Endothelial cell of umbilical vein (primary cell): ENCODE measurements at regions not wholly inside any gene's neighbourhood (a gene's known extent, or its start where the extent isn't known, plus 50 kb on each side); places are given as distances from the start of the nearest gene placed in this dataset.

ENCODE experiments used
- BruUV-seq: library from RNA; stranded (reverse); fragments of 400-500 nt; replicated peaks from 2 replicates; lab custom pipeline; 2021; lab: Mats Ljungman, UMichigan
- CTCF ChIA-PET: fragments of 300-600, 350-600 bp; sonication (Branson Sonifier 250); formaldehyde crosslinking; loops from one replicate; lab custom pipeline; 2021; ENCODE audit warnings: antibody characterized with exemption, inconsistent platforms; lab: Charles Lee
- POLR2A ChIA-PET: fragments of 300-600, 350-600 bp; sonication (Branson Sonifier 250); formaldehyde crosslinking; loops from one replicate; lab custom pipeline; 2021; ENCODE audit warnings: antibody characterized with exemption, inconsistent platforms; lab: Charles Lee
- DNase-seq: peaks from one replicate; pipeline ENCODE4 v3.0.0-alpha.2; 2011; ENCODE audit warnings: low read depth, low spot score
- FAIRE-seq: peaks from 2 replicates; lab custom pipeline; 2011; peaks lifted over from hg19 to GRCh38; lab: Jason Lieb, UNC
- H2AFZ ChIP-seq: 2 replicates; pipeline ENCODE4 v1.6.0; 2012; ENCODE audit warnings: low read depth, low read length, control low read depth, inconsistent platforms
- H3K27ac ChIP-seq: 2 replicates; pipeline ENCODE4 v1.5.1; 2011; ENCODE audit warnings: low read depth, mild to moderate bottlenecking, control low read depth, low read length, moderate library complexity; ENCODE audit not compliant: insufficient read depth
- H3K27me3 ChIP-seq, 2 experiments: 2 replicates each; pipeline versions ENCODE4 v1.6.0 to v1.6.1; 2011; ENCODE audit warnings: low read length in 2 of 2, mixed read lengths in 1 of 2; ENCODE audit not compliant: control insufficient read depth in 2 of 2, insufficient read depth in 2 of 2
- H3K36me3 ChIP-seq, 2 experiments: 2 replicates in 1 of 2; 3 replicates in 1 of 2; pipeline ENCODE4 v1.5.1; 2011; ENCODE audit warnings: low read length in 2 of 2, mild to moderate bottlenecking in 1 of 2, moderate library complexity in 1 of 2; ENCODE audit not compliant: control insufficient read depth in 2 of 2, insufficient read depth in 2 of 2; ENCODE audit errors: extremely low read depth in 1 of 2
- H3K4me1 ChIP-seq: 3 replicates; pipeline ENCODE4 v1.5.1; 2011; ENCODE audit warnings: mild to moderate bottlenecking, low read length; ENCODE audit not compliant: control insufficient read depth, insufficient read depth; ENCODE audit errors: extremely low read depth
- H3K4me2 ChIP-seq: 2 replicates; pipeline ENCODE4 v1.6.1; 2011; ENCODE audit warnings: low read length, control low read depth, mixed read lengths; ENCODE audit not compliant: insufficient read depth
- H3K4me3 ChIP-seq, 3 experiments: fragments of 200-600 bp in 1 of 3; sonication (generic), shearing (Covaris generic) in 1 of 3; replicated peaks in 1 of 3; 2 replicates each; pipeline ENCODE4 v1.5.1; 2011 to 2016; ENCODE audit warnings: control low read depth in 3 of 3, low read length in 3 of 3, mild to moderate bottlenecking in 2 of 3, inconsistent platforms in 1 of 3, low read depth in 1 of 3, moderate library complexity in 1 of 3; ENCODE audit not compliant: insufficient read depth in 1 of 3
- H3K79me2 ChIP-seq: 2 replicates; pipeline ENCODE4 v1.6.0; 2012; ENCODE audit warnings: low read length, inconsistent platforms; ENCODE audit not compliant: control insufficient read depth, insufficient read depth
- H3K9ac ChIP-seq: replicated peaks from 2 replicates; pipeline ENCODE3; 2011; ENCODE audit warnings: low read length, control low read depth; ENCODE audit not compliant: insufficient read depth; ENCODE audit errors: extremely low read depth
- H3K9me1 ChIP-seq: replicated peaks from 3 replicates; pipeline ENCODE4 v1.6.0; 2011; ENCODE audit warnings: mild to moderate bottlenecking, low read length; ENCODE audit not compliant: control insufficient read depth, insufficient read depth; ENCODE audit errors: extremely low read depth
- H3K9me3 ChIP-seq: replicated peaks from 2 replicates; pipeline ENCODE4 v1.5.1; 2012; ENCODE audit warnings: low read length, inconsistent platforms; ENCODE audit not compliant: control insufficient read depth, insufficient read depth
- H4K20me1 ChIP-seq: replicated peaks from 2 replicates; pipeline ENCODE3; 2011; ENCODE audit warnings: mild to moderate bottlenecking, low read length; ENCODE audit not compliant: control insufficient read depth, insufficient read depth; ENCODE audit errors: extremely low read depth
- EZH2 ChIP-seq: IDR thresholded peaks from 2 replicates; pipeline ENCODE4 v1.6.1; 2012; ENCODE audit warnings: borderline replicate concordance, low read depth, mild to moderate bottlenecking, moderate library complexity, low read length, inconsistent platforms; ENCODE audit not compliant: severe bottlenecking
- FOS ChIP-seq: IDR thresholded peaks from 2 replicates; pipeline ENCODE4 v1.6.1; 2011; ENCODE audit warnings: mild to moderate bottlenecking, low read length, moderate library complexity, borderline replicate concordance; ENCODE audit not compliant: insufficient read depth
- GATA2 ChIP-seq: IDR thresholded peaks from 2 replicates; pipeline ENCODE4 v1.7.0; 2011; ENCODE audit warnings: low read depth, mild to moderate bottlenecking, moderate library complexity, mixed read lengths, low read length; ENCODE audit not compliant: insufficient read length, insufficient read depth
- JUN ChIP-seq: IDR thresholded peaks from 2 replicates; pipeline ENCODE4 v1.6.1; 2011; ENCODE audit warnings: borderline replicate concordance, low read depth; ENCODE audit not compliant: insufficient read length, insufficient read depth
- MYC ChIP-seq: IDR thresholded peaks from one replicate; pipeline ENCODE4 v1.6.1; 2011; ENCODE audit warnings: mild to moderate bottlenecking, low read depth, low read length
- POLR2A ChIP-seq: IDR thresholded peaks from 2 replicates; pipeline ENCODE4 v1.6.1; 2012; ENCODE audit warnings: low read depth, mild to moderate bottlenecking, control low read depth, low read length
- POLR2AphosphoS5 ChIP-seq: IDR thresholded peaks from 2 replicates; pipeline ENCODE4 v1.6.1; 2012; ENCODE audit warnings: low read depth, mild to moderate bottlenecking, control low read depth, low read length, moderate library complexity; ENCODE audit not compliant: insufficient read depth
- dilution Hi-C: fragments of 300-500 bp; cut with MboI; formaldehyde crosslinking; loops from one replicate; pipeline ENCODE4 v1.15.0; 2019; ENCODE audit warnings: low sequenced_read_pairs; ENCODE audit not compliant: extremely low pct_ligation_motif_present
- intact Hi-C: fragments of 100-400 bp; cut with micrococcal nuclease; formaldehyde crosslinking; loops from one replicate; pipeline ENCODE4 v1.10.0; 2022
- TF ChIP-seq, protein P1 (sequence below): IDR thresholded peaks from 2 replicates; pipeline ENCODE4 v1.6.1; 2011; ENCODE audit not compliant: insufficient read depth, insufficient read length
- TF ChIP-seq, protein P2 (sequence below), 2 donors: IDR thresholded peaks; 1 replicate in 1 of 2; 2 replicates in 1 of 2; pipeline ENCODE4 v1.5.1; 2011; ENCODE audit warnings: low read length in 2 of 2, mild to moderate bottlenecking in 2 of 2, moderate library complexity in 2 of 2, control low read depth in 1 of 2, inconsistent platforms in 1 of 2, low read depth in 1 of 2; ENCODE audit not compliant: insufficient read depth in 1 of 2; ENCODE audit errors: extremely low read depth in 1 of 2

DNA sequence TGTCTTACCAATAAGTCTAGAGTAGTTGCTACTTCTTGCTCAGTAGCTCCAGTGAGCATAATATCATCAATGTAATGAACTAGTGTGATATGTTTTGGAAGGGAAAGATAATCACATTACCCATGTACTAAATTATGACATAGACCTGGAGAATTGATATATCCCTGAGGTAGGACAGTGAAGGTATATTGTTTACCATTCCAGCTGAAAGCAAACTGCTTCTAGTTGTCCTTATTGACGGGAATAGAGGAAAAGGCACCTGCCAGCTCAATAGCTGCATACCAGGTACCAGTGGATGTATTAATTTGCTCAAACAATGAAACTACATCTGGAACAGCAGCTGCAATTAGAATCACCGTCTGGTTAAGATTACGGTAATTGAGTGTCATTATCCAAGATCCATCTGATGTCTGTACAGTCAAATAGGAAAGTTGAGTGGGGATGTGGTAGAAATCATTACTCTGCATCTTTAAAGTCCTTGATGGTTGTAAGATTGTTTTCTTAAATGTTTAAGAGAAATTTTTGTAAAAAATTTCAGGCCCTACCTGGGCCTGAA is 100.0 kb upstream of the ARHGAP5 start:
- H3K9ac ChIP-seq = no peak overlapping the region
- H3K36me3 ChIP-seq = no peaks in the 10 kb centered on the region
- no peaks in the 10 kb centered on the region for H3K9me3 ChIP-seq
- H4K20me1 ChIP-seq = no peaks in the 10 kb centered on the region
- no peak overlapping the region for H2AFZ ChIP-seq
- no peaks in the 10 kb centered on the region for H3K79me2 ChIP-seq
- H3K4me1 ChIP-seq = no peaks in the 10 kb centered on the region
- no peak overlapping the region for H3K4me3 ChIP-seq
- H3K27ac ChIP-seq = no peak overlapping the region
- H3K27me3 ChIP-seq = no peaks in the 10 kb centered on the region
- H3K9me1 ChIP-seq = no peaks in the 10 kb centered on the region
- no peak overlapping the region for H3K4me2 ChIP-seq
- DNase-seq = no peak
- dilution Hi-C loops (no loop called here), intact Hi-C loops (no loop called here)
- ChIA-PET POLR2A (no interaction called here), CTCF (no interaction called here)
- no peak for FAIRE-seq
- BruUV-seq = no TSS peak
- TF ChIP-seq FOS (no peak), POLR2AphosphoS5 (no peak), JUN (no peak), GATA2 (no peak), EZH2 (no peak), MYC (no peak), POLR2A (no peak)
- TF ChIP-seq, protein P1, sequence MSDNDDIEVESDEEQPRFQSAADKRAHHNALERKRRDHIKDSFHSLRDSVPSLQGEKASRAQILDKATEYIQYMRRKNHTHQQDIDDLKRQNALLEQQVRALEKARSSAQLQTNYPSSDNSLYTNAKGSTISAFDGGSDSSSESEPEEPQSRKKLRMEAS = no peak
- TF ChIP-seq, protein P2, sequence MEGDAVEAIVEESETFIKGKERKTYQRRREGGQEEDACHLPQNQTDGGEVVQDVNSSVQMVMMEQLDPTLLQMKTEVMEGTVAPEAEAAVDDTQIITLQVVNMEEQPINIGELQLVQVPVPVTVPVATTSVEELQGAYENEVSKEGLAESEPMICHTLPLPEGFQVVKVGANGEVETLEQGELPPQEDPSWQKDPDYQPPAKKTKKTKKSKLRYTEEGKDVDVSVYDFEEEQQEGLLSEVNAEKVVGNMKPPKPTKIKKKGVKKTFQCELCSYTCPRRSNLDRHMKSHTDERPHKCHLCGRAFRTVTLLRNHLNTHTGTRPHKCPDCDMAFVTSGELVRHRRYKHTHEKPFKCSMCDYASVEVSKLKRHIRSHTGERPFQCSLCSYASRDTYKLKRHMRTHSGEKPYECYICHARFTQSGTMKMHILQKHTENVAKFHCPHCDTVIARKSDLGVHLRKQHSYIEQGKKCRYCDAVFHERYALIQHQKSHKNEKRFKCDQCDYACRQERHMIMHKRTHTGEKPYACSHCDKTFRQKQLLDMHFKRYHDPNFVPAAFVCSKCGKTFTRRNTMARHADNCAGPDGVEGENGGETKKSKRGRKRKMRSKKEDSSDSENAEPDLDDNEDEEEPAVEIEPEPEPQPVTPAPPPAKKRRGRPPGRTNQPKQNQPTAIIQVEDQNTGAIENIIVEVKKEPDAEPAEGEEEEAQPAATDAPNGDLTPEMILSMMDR (IDR thresholded peaks at IDR 0.05; ENCODE audit: extremely low read depth in 1 of 2, insufficient read depth in 1 of 2, low read depth in 1 of 2, low read length in 2 of 2) = no peak
